Liver (tissue), 3 donors: ENCODE measurements at regions not wholly inside any gene's neighbourhood (a gene's known extent, or its start where the extent isn't known, plus 50 kb on each side); places are given as distances from the start of the nearest gene placed in this dataset.

ENCODE experiments used
- CTCF ChIP-seq: fragments of 150-350 bp; IDR thresholded peaks from 2 replicates; pipeline ENCODE4 v1.5.1; 2017; ENCODE audit warnings: improper control_type of control experiment, low read depth, low read length; ENCODE audit not compliant: missing input control
- MAX ChIP-seq: IDR thresholded peaks from 2 replicates; pipeline ENCODE4 v1.6.1; 2016; ENCODE audit warnings: antibody characterized with exemption
- RAD21 ChIP-seq, 2 donors: IDR thresholded peaks; 2 replicates each; pipeline ENCODE4 v1.6.1; 2016; ENCODE audit warnings: antibody characterized with exemption in 2 of 2, mild to moderate bottlenecking in 2 of 2
- REST ChIP-seq: IDR thresholded peaks from 2 replicates; pipeline ENCODE4 v1.6.1; 2016; ENCODE audit warnings: antibody characterized with exemption, mild to moderate bottlenecking
- SP1 ChIP-seq: IDR thresholded peaks from 2 replicates; pipeline ENCODE4 v1.6.1; 2018; ENCODE audit warnings: antibody characterized with exemption, mild to moderate bottlenecking
- donor health status: healthy.
- donor health status: healthy.

- TF ChIP-seq CTCF (no peak), REST (no peak), MAX (no peak), SP1 (no peak), RAD21 (IDR thresholded peaks at IDR 0.05) (no peak)
These were observed 145.9 kb upstream of the NOCT start for GRCh38 chr4:138869631-138870030.
